IMR-90 (cell line): ENCODE measurements at regions not wholly inside any gene's neighbourhood (a gene's known extent, or its start where the extent isn't known, plus 50 kb on each side); places are given as distances from the start of the nearest gene placed in this dataset.

ENCODE experiments used
- BHLHE40 ChIP-seq: fragments of 150-350 bp; IDR thresholded peaks from 2 replicates; pipeline ENCODE4 v1.6.1; 2016; ENCODE audit warnings: mild to moderate bottlenecking, low read depth, low read length
- CTCF ChIP-seq: conservative IDR thresholded peaks from 2 replicates; pipeline ENCODE4 v1.5.1; 2012; ENCODE audit warnings: mild to moderate bottlenecking, low read depth, low read length, improper control_type of control experiment
- FOS ChIP-seq: fragments of 150-350 bp; IDR thresholded peaks from 2 replicates; pipeline ENCODE4 v1.6.1; 2016; ENCODE audit warnings: low read depth, low read length
- MAFK ChIP-seq: IDR thresholded peaks from 2 replicates; pipeline ENCODE4 v1.6.1; 2012; ENCODE audit warnings: low read depth, low read length, improper control_type of control experiment
- NFE2L2 ChIP-seq: fragments of 150-350 bp; IDR thresholded peaks from 2 replicates; pipeline ENCODE4 v1.6.1; 2016; ENCODE audit warnings: low read depth, mild to moderate bottlenecking, low read length
- POLR2A ChIP-seq: IDR thresholded peaks from 2 replicates; pipeline ENCODE4 v1.6.1; 2012; ENCODE audit warnings: mild to moderate bottlenecking, low read depth, low read length
- RFX5 ChIP-seq: IDR thresholded peaks from 2 replicates; pipeline ENCODE4 v1.8.0; 2012; ENCODE audit warnings: low read depth, mild to moderate bottlenecking, low read length, moderate library complexity
- SMC3 ChIP-seq: fragments of 150-350 bp; IDR thresholded peaks from 2 replicates; pipeline ENCODE4 v1.6.1; 2016; ENCODE audit warnings: low read depth, mild to moderate bottlenecking, antibody characterized with exemption, low read length, moderate library complexity

DNA sequence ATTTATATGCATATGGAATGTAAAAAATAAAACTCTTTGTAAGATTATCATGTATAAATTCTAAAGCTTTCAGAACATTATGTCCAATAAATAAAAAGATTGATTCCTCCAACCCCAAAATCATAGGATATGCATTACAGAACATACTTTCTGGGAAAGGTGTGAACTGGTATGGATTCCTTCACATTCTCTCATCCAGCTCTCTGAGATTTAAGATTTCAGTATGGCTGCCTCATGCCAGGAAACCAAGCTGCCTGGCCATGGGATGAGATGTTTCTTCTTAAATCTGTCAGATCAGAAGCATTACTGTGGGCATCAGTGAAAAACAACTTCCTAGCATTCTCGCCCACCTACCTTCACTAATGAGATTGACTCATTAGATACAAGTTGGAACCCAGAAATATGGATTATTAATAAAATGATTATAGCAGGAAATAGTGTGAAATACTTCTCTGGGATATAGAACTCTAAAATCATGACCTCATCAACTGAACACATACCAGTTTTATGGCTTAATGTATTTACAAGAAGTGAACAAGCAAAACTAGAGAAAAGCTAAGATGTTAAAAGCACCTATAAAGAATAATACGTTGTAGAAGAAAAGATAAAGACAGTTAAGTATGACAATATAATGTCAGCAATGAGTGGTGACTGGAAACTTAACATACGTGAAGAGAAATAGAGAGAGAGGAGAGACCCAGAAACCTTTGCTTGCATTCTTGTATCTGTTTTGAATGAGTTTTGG is 171.6 kb upstream of the PHACTR1 start:
- no peak for TF ChIP-seq CTCF
- TF ChIP-seq BHLHE40, result no peak
- TF ChIP-seq MAFK, result no peak
- TF ChIP-seq FOS, result no peak
- TF ChIP-seq POLR2A, result no peak
- TF ChIP-seq RFX5, result no peak
- no peak for TF ChIP-seq SMC3
- no peak for TF ChIP-seq NFE2L2
